GM12878 (cell line): ENCODE measurements at regions not wholly inside any gene's neighbourhood (a gene's known extent, or its start where the extent isn't known, plus 50 kb on each side); places are given as distances from the start of the nearest gene placed in this dataset.

Source experiments
- ATAC-seq: fragments of 200-7000 bp; cut with Tn5 transposase; 3 replicates; pipeline ENCODE4 v1.9.1; 2020; ENCODE audit warnings: mild to moderate bottlenecking, moderate library complexity
- BruUV-seq: library from RNA; stranded (reverse); fragments of 400-500 nt; replicated peaks from 2 replicates; lab custom pipeline; 2021; lab: Mats Ljungman, UMichigan
- CTCF ChIA-PET: fragments of 300-600 bp; sonication (Branson Sonifier 250); formaldehyde crosslinking; extraction: SDS; loops from one replicate; lab custom pipeline; 2021; ENCODE audit warnings: inconsistent platforms; lab: Yijun Ruan, JAX
- POLR2A ChIA-PET: fragments of 350-600 bp; formaldehyde crosslinking; extraction: SDS; loops from one replicate; lab custom pipeline; 2021; ENCODE audit warnings: inconsistent platforms; lab: Charles Lee
- RAD21 ChIA-PET: fragments of 300-600 bp; sonication (Branson Sonifier 250); formaldehyde crosslinking; loops from one replicate; lab custom pipeline; 2023; ENCODE audit warnings: antibody characterized with exemption; ENCODE audit not compliant: unreplicated experiment; lab: Charles Lee
- SMC1A ChIA-PET: fragments of 300-600 bp; sonication (Branson Sonifier 250); formaldehyde crosslinking; loops from one replicate; lab custom pipeline; 2023; ENCODE audit not compliant: unreplicated experiment, uncharacterized antibody; lab: Charles Lee
- DNase-seq: peaks from one replicate; pipeline ENCODE4 v3.0.0-alpha.2; 2011; ENCODE audit warnings: low read depth, low spot score
- FAIRE-seq: peaks from 3 replicates; lab custom pipeline; 2011; peaks lifted over from hg19 to GRCh38; lab: Jason Lieb, UNC
- H2AFZ ChIP-seq: 2 replicates; pipeline ENCODE4 v1.6.0; 2011; ENCODE audit warnings: low read depth, low read length, control low read depth; ENCODE audit not compliant: control insufficient read depth
- H3K27ac ChIP-seq: 2 replicates; pipeline ENCODE4 v1.5.1; 2011; ENCODE audit warnings: control low read depth; ENCODE audit not compliant: control insufficient read depth, insufficient read depth
- H3K27me3 ChIP-seq, 2 experiments: replicated peaks in 1 of 2; 2 replicates each; pipeline versions ENCODE4 v1.6.0 to v1.6.1; 2011; ENCODE audit warnings: low read length in 1 of 2; ENCODE audit not compliant: control insufficient read depth in 2 of 2, insufficient read depth in 2 of 2
- H3K36me3 ChIP-seq, 2 experiments: 2 replicates each; pipeline ENCODE4 v1.5.1; 2011; ENCODE audit warnings: low read length in 1 of 2; ENCODE audit not compliant: control insufficient read depth in 2 of 2, insufficient read depth in 2 of 2
- H3K4me1 ChIP-seq: 2 replicates; pipeline ENCODE4 v1.6.1; 2011; ENCODE audit warnings: mild to moderate bottlenecking, low read length, moderate library complexity, mixed read lengths; ENCODE audit not compliant: control insufficient read depth, insufficient read depth
- H3K4me2 ChIP-seq: 2 replicates; pipeline ENCODE4 v1.6.0; 2011; ENCODE audit warnings: control low read depth; ENCODE audit not compliant: control insufficient read depth, insufficient read depth
- H3K4me3 ChIP-seq: fragments of 200-600 bp; sonication (generic); 2 replicates; pipeline ENCODE4 v1.5.1; 2016
- H3K79me2 ChIP-seq: 2 replicates; pipeline ENCODE4 v1.6.0; 2011; ENCODE audit warnings: low read length; ENCODE audit not compliant: control insufficient read depth, insufficient read depth
- H3K9ac ChIP-seq: 2 replicates; pipeline ENCODE4 v1.8.0; 2011; ENCODE audit warnings: low read length, control low read depth, mixed read lengths; ENCODE audit not compliant: control insufficient read depth, insufficient read depth
- H3K9me3 ChIP-seq: replicated peaks from 3 replicates; pipeline ENCODE4 v1.5.1; 2011; ENCODE audit warnings: mild to moderate bottlenecking, low read length; ENCODE audit not compliant: control insufficient read depth, insufficient read depth
- H4K20me1 ChIP-seq: 2 replicates; pipeline ENCODE4 v1.6.0; 2011; ENCODE audit not compliant: control insufficient read depth, insufficient read depth
- BHLHE40 ChIP-seq, 2 experiments: fragments of 450-650 bp in 1 of 2; IDR thresholded peaks; 2 replicates each; pipeline ENCODE4 v1.6.1; 2011 to 2017; ENCODE audit warnings: low read depth in 2 of 2, borderline replicate concordance in 1 of 2, improper control_type of control experiment in 1 of 2, low read length in 1 of 2, mild to moderate bottlenecking in 1 of 2
- CREM ChIP-seq: IDR thresholded peaks from 2 replicates; pipeline ENCODE4 v1.6.1; 2014; ENCODE audit warnings: antibody characterized with exemption, low read depth
- E2F4 ChIP-seq: IDR thresholded peaks from 2 replicates; pipeline ENCODE4 v1.6.1; 2012; ENCODE audit warnings: low read depth, low read length, improper control_type of control experiment
- EGR1 ChIP-seq, 2 experiments: IDR thresholded peaks; 1 replicate in 1 of 2; 2 replicates in 1 of 2; pipeline ENCODE4 v1.6.1; 2011 to 2012; ENCODE audit warnings: low read depth in 2 of 2, low read length in 2 of 2, borderline replicate concordance in 1 of 2, mild to moderate bottlenecking in 1 of 2, moderate library complexity in 1 of 2
- FOS ChIP-seq: IDR thresholded peaks from 3 replicates; pipeline ENCODE4 v1.6.1; 2011; ENCODE audit warnings: borderline replicate concordance; ENCODE audit not compliant: insufficient read length; ENCODE audit errors: extremely low read depth
- IRF5 ChIP-seq: fragments of 450-650 bp; IDR thresholded peaks from 2 replicates; pipeline ENCODE4 v1.6.1; 2017; ENCODE audit warnings: borderline replicate concordance
- MLLT1 ChIP-seq: fragments of 450-650 bp; IDR thresholded peaks from 2 replicates; pipeline ENCODE4 v1.6.1; 2016; ENCODE audit warnings: mild to moderate bottlenecking
- NFYB ChIP-seq: IDR thresholded peaks from 2 replicates; pipeline ENCODE4 v1.6.1; 2011; ENCODE audit warnings: low read depth, mild to moderate bottlenecking, low read length, improper control_type of control experiment, moderate library complexity; ENCODE audit not compliant: insufficient read depth
- POLR2AphosphoS2 ChIP-seq: IDR thresholded peaks from 2 replicates; pipeline ENCODE4 v1.6.1; 2011; ENCODE audit warnings: low read depth, mild to moderate bottlenecking, low read length, improper control_type of control experiment, moderate library complexity
- RAD21 ChIP-seq: IDR thresholded peaks from 2 replicates; pipeline ENCODE4 v1.6.1; 2011; ENCODE audit warnings: mild to moderate bottlenecking, low read depth, low read length, moderate library complexity; ENCODE audit not compliant: insufficient read depth
- SREBF1 ChIP-seq: IDR thresholded peaks from 2 replicates; pipeline ENCODE4 v1.6.1; 2012; ENCODE audit warnings: mild to moderate bottlenecking, low read length
- ZNF274 ChIP-seq: IDR thresholded peaks from one replicate; pipeline ENCODE4 v1.8.0; 2011; ENCODE audit not compliant: insufficient read length, insufficient read depth
- in situ Hi-C: fragments of 300-500 bp; cut with MboI; formaldehyde crosslinking; loops from 9 replicates; pipeline ENCODE4 v1.14.3; 2018; ENCODE audit warnings: mixed read lengths
- intact Hi-C: fragments of 100-400 bp; cut with micrococcal nuclease; formaldehyde crosslinking; loops from one replicate; pipeline ENCODE4 v1.14.2; 2022; ENCODE audit not compliant: unreplicated experiment

DNA sequence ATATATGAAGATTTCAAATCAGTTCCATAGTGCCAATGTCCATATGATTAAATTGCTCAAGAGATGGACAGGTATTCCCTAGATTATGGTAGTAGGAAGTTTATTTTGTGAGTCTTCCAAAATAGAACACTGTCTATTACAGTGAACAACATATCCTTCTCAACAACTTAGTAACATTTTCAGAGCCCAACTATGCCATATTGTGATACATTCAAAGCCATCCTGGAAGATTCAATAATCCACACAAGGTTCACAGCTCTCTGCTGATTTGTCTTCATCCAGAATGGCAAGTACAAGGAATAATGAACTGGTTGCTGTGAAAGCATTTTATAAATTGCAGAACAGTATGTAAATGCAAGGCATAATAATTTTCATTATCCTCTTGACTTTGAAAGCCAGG is 213.9 kb downstream of the CHRM2 start:
- Histone ChIP-seq H3K79me2 (no peaks in the 10 kb centered on the region), H3K4me2 (no peak overlapping the region), H3K9ac (no peak overlapping the region), H3K4me1 (no peaks in the 10 kb centered on the region), H4K20me1 (no peaks in the 10 kb centered on the region), H3K27me3 (no peaks in the 10 kb centered on the region), H3K36me3 (no peaks in the 10 kb centered on the region), H3K4me3 (no peak overlapping the region), H3K27ac (no peak overlapping the region), H3K9me3 (no peaks in the 10 kb centered on the region), H2AFZ (no peak overlapping the region)
- TF ChIP-seq POLR2AphosphoS2 = no peak
- TF ChIP-seq BHLHE40 (IDR thresholded peaks at IDR 0.05; ENCODE audit: borderline replicate concordance in 1 of 2, low read depth in 2 of 2, low read length in 1 of 2) = no peak
- no peak for TF ChIP-seq E2F4
- TF ChIP-seq IRF5 = no peak
- no peak for TF ChIP-seq MLLT1
- TF ChIP-seq ZNF274 = no peak
- no peak for TF ChIP-seq CREM
- TF ChIP-seq RAD21 = no peak
- TF ChIP-seq FOS = no peak
- no peak for TF ChIP-seq EGR1 (IDR thresholded peaks at IDR 0.05; ENCODE audit: borderline replicate concordance in 1 of 2, low read depth in 2 of 2, low read length in 2 of 2)
- TF ChIP-seq NFYB = no peak
- no peak for TF ChIP-seq SREBF1
- FAIRE-seq (no peak), DNase-seq (no peak), ATAC-seq (no peak)
- SMC1A ChIA-PET = no interaction called here
- intact Hi-C loops = no loop called here
- RAD21 ChIA-PET = no interaction called here
- in situ Hi-C loops = no loop called here
- BruUV-seq = no TSS peak
- POLR2A ChIA-PET = no interaction called here
- CTCF ChIA-PET = no interaction called here
